WTC11 (cell line): ENCODE measurements at regions not wholly inside any gene's neighbourhood (a gene's known extent, or its start where the extent isn't known, plus 50 kb on each side); places are given as distances from the start of the nearest gene placed in this dataset.
"Not testable (repeated sequence)": the region's sequence is repeated elsewhere in the genome, so short reads cannot be mapped to it uniquely, and the experiment has no call there.

ENCODE experiments used
- ATAC-seq: fragments of 200-7000 bp; cut with Tn5 transposase; 2 replicates; pipeline ENCODE4 v1.10.0; 2021; ENCODE audit warnings: mild to moderate bottlenecking, moderate library complexity
- CTCF ChIA-PET: fragments of 300-600 bp; sonication (Branson Sonifier 250); formaldehyde crosslinking; loops from one replicate; lab custom pipeline; 2021; ENCODE audit warnings: antibody characterized with exemption; lab: Charles Lee
- POLR2A ChIA-PET: fragments of 350-600 bp; sonication (Branson Sonifier 250); formaldehyde crosslinking; loops from one replicate; lab custom pipeline; 2021; ENCODE audit warnings: antibody characterized with exemption; lab: Charles Lee
- DNase-seq: peaks from one replicate; pipeline ENCODE4 v3.0.0; 2021; ENCODE audit warnings: low spot score
- H3K27ac Mint-ChIP-seq: 2 replicates; pipeline ENCODE4 v1.8.0; 2021; ENCODE audit warnings: mixed read lengths
- H3K27me3 Mint-ChIP-seq: 2 replicates; pipeline ENCODE4 v1.8.0; 2021; ENCODE audit warnings: low read depth, mild to moderate bottlenecking, moderate library complexity, mixed read lengths
- H3K36me3 Mint-ChIP-seq: 2 replicates; pipeline ENCODE4 v1.8.0; 2021; ENCODE audit warnings: mixed read lengths
- H3K4me1 Mint-ChIP-seq: 2 replicates; pipeline ENCODE4 v1.8.0; 2022; ENCODE audit warnings: mixed read lengths
- H3K4me3 Mint-ChIP-seq: 2 replicates; pipeline ENCODE4 v1.8.0; 2021; ENCODE audit warnings: mild to moderate bottlenecking, moderate library complexity, mixed read lengths
- H3K9me3 Mint-ChIP-seq: 2 replicates; pipeline ENCODE4 v1.8.0; 2021; ENCODE audit warnings: mixed read lengths
- CDX4 ChIP-seq: fragments of 250-450 bp; sonication (Bioruptor Pico); IDR thresholded peaks from 2 replicates; pipeline ENCODE4 v1.9.0; 2021; ENCODE audit warnings: moderate library complexity, mild to moderate bottlenecking, inconsistent platforms, borderline replicate concordance
- ELF4 ChIP-seq: sonication (generic); formaldehyde crosslinking; IDR thresholded peaks from 2 replicates; pipeline ENCODE4 v1.8.1; 2022; ENCODE audit warnings: low read depth, mild to moderate bottlenecking, moderate library complexity, missing genetic modification reagents
- EMX1 ChIP-seq: fragments of 250-450 bp; sonication (Bioruptor Pico); IDR thresholded peaks from 2 replicates; pipeline ENCODE4 v1.8.0; 2021; ENCODE audit warnings: mild to moderate bottlenecking
- IRF1 ChIP-seq: sonication (generic); formaldehyde crosslinking; IDR thresholded peaks from 2 replicates; pipeline ENCODE4 v1.8.0; 2023; ENCODE audit warnings: missing genetic modification reagents
- IRF2 ChIP-seq: sonication (generic); formaldehyde crosslinking; IDR thresholded peaks from 2 replicates; pipeline ENCODE4 v1.8.0; 2022; ENCODE audit warnings: low read depth, missing genetic modification reagents, borderline replicate concordance
- JAZF1 ChIP-seq: fragments of 250-450 bp; sonication (Bioruptor Pico); IDR thresholded peaks from 2 replicates; pipeline ENCODE4 v1.9.0; 2021; ENCODE audit warnings: moderate library complexity, mild to moderate bottlenecking, inconsistent platforms
- MXD4 ChIP-seq: fragments of 250-450 bp; sonication (Bioruptor Pico); IDR thresholded peaks from 2 replicates; pipeline ENCODE4 v1.8.0; 2021; ENCODE audit warnings: mild to moderate bottlenecking, moderate library complexity, borderline replicate concordance
- NFYB ChIP-seq: sonication (generic); formaldehyde crosslinking; conservative IDR thresholded peaks from 2 replicates; pipeline ENCODE4 v1.8.0; 2022; ENCODE audit warnings: low read depth, missing genetic modification reagents
- PRRX2 ChIP-seq: fragments of 250-450 bp; sonication (Bioruptor Pico); IDR thresholded peaks from 2 replicates; pipeline ENCODE4 v1.8.0; 2021; ENCODE audit warnings: mild to moderate bottlenecking
- SMAD3 ChIP-seq: sonication (generic); formaldehyde crosslinking; IDR thresholded peaks from 2 replicates; pipeline ENCODE4 v1.8.0; 2022; ENCODE audit warnings: missing genetic modification reagents, mild to moderate bottlenecking, borderline replicate concordance
- TCF7 ChIP-seq: sonication (generic); formaldehyde crosslinking; IDR thresholded peaks from 2 replicates; pipeline ENCODE4 v1.8.0; 2022; ENCODE audit warnings: mild to moderate bottlenecking, low read depth, missing genetic modification reagents, moderate library complexity
- TEAD1 ChIP-seq: sonication (generic); formaldehyde crosslinking; IDR thresholded peaks from 2 replicates; pipeline ENCODE4 v1.8.0; 2022; ENCODE audit warnings: mild to moderate bottlenecking, missing genetic modification reagents
- TF ChIP-seq, protein P1 (sequence below): sonication (generic); formaldehyde crosslinking; conservative IDR thresholded peaks from 2 replicates; pipeline ENCODE4 v1.8.1; 2022; ENCODE audit warnings: mild to moderate bottlenecking, missing genetic modification reagents
- TF ChIP-seq, protein P2 (sequence below): sonication (generic); formaldehyde crosslinking; IDR thresholded peaks from 2 replicates; pipeline ENCODE4 v1.8.1; 2023; ENCODE audit warnings: mild to moderate bottlenecking, missing genetic modification reagents
- TF ChIP-seq, protein P3 (sequence below): sonication (generic); formaldehyde crosslinking; conservative IDR thresholded peaks from 2 replicates; pipeline ENCODE4 v1.8.1; 2023; ENCODE audit warnings: mild to moderate bottlenecking, low read depth, missing genetic modification reagents, moderate library complexity
- TF ChIP-seq, protein P4 (sequence below): fragments of 250-450 bp; sonication (Bioruptor Pico); IDR thresholded peaks from 2 replicates; pipeline ENCODE4 v1.9.0; 2021; ENCODE audit warnings: mild to moderate bottlenecking
- TF ChIP-seq, protein P5 (sequence below): sonication (generic); formaldehyde crosslinking; IDR thresholded peaks from 2 replicates; pipeline ENCODE4 v1.8.1; 2022; ENCODE audit warnings: missing genetic modification reagents, borderline replicate concordance

DNA sequence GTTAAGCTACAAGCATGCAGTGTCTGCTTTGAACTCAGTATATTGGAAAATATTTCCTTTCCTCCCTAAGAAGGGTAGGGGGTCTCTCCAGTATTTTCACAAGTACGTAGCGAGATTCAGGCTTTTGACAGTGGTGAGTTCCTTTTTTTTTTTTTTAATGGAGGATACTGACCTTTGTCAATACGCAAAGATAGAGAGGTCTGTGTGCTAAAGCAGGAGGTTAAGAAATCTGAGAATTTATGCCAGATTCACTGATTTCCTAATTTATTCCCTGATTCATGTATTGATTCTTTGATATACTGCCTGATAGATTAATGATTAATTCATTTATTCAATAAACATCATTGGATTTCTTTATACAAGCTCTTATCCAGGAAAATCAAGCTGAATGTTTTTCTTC is 106.7 kb upstream of the CADM1 start:
- ChIA-PET POLR2A (no interaction called here), CTCF (no interaction called here)

DNA sequence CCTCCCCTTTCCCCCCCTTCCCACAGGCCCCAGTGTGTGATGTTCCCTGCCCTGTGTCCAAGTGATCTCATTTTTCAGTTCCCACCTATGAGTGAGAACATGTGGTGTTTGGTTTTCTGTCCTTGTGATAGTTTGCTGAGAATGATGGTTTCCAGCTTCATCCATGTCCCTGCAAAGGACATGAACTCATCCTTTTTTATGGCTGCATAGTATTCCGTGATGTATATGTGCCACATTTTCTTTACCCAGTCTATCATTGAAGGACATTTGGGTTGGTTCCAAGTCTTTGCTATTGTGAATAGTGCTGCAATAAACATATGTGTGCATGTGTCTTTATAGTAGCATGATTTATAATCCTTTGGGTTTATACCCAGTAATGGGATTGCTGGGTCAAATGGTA is 106.0 kb upstream of the CADM1 start:
- H3K27ac Mint-ChIP-seq, H3K9me3 Mint-ChIP-seq, CTCF ChIA-PET, ATAC-seq, DNase-seq, H3K36me3 Mint-ChIP-seq, H3K27me3 Mint-ChIP-seq, POLR2A ChIA-PET, H3K4me3 Mint-ChIP-seq: not testable (repeated sequence)
- H3K4me1 Mint-ChIP-seq = peaks cover 25% of the 10 kb centered on the region

More for the DNA sequence above, 106.7 kb upstream of the CADM1 start:
- Mint-ChIP-seq H3K27me3 (peaks cover 7% of the 10 kb centered on the region), H3K36me3 (no peaks in the 10 kb centered on the region)
- no peak for TF ChIP-seq NFYB
- no peak for TF ChIP-seq EMX1
- no peak for TF ChIP-seq TEAD1 (CRISPR knock-in tag)
- no peak for TF ChIP-seq IRF1
- no peak for TF ChIP-seq CDX4
- TF ChIP-seq, all 79 proteins: peak for 0
- H3K4me3 Mint-ChIP-seq = no peak overlapping the region
- peaks cover 25% of the 10 kb centered on the region for H3K4me1 Mint-ChIP-seq
- DNase-seq (no peak), ATAC-seq (no peak)
- H3K9me3 Mint-ChIP-seq = no peaks in the 10 kb centered on the region
- H3K27ac Mint-ChIP-seq = no peak overlapping the region

- ATAC-seq (no peak), DNase-seq (no peak)
- Mint-ChIP-seq H3K4me3 (no peak overlapping the region), H3K9me3 (no peaks in the 10 kb centered on the region), H3K27ac (no peak overlapping the region), H3K36me3 (no peaks in the 10 kb centered on the region), H3K27me3 (peaks cover 7% of the 10 kb centered on the region), H3K4me1 (peaks cover 25% of the 10 kb centered on the region)
- ChIA-PET POLR2A (no interaction called here), CTCF (no interaction called here)
- TF ChIP-seq, protein P1, sequence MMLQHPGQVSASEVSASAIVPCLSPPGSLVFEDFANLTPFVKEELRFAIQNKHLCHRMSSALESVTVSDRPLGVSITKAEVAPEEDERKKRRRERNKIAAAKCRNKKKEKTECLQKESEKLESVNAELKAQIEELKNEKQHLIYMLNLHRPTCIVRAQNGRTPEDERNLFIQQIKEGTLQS (CRISPR knock-in tag) = no peak
- no peak for TF ChIP-seq TCF7 (CRISPR knock-in tag)
- TF ChIP-seq PRRX2 = no peak
- TF ChIP-seq, protein P2, sequence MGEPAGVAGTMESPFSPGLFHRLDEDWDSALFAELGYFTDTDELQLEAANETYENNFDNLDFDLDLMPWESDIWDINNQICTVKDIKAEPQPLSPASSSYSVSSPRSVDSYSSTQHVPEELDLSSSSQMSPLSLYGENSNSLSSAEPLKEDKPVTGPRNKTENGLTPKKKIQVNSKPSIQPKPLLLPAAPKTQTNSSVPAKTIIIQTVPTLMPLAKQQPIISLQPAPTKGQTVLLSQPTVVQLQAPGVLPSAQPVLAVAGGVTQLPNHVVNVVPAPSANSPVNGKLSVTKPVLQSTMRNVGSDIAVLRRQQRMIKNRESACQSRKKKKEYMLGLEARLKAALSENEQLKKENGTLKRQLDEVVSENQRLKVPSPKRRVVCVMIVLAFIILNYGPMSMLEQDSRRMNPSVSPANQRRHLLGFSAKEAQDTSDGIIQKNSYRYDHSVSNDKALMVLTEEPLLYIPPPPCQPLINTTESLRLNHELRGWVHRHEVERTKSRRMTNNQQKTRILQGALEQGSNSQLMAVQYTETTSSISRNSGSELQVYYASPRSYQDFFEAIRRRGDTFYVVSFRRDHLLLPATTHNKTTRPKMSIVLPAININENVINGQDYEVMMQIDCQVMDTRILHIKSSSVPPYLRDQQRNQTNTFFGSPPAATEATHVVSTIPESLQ (CRISPR knock-in tag) = no peak
- no peak for TF ChIP-seq SMAD3 (CRISPR knock-in tag)
- TF ChIP-seq IRF2 (CRISPR knock-in tag) = no peak
These were observed 104.8 kb upstream of the CADM1 start for GRCh38 chr11:115608976-115609375.

DNA sequence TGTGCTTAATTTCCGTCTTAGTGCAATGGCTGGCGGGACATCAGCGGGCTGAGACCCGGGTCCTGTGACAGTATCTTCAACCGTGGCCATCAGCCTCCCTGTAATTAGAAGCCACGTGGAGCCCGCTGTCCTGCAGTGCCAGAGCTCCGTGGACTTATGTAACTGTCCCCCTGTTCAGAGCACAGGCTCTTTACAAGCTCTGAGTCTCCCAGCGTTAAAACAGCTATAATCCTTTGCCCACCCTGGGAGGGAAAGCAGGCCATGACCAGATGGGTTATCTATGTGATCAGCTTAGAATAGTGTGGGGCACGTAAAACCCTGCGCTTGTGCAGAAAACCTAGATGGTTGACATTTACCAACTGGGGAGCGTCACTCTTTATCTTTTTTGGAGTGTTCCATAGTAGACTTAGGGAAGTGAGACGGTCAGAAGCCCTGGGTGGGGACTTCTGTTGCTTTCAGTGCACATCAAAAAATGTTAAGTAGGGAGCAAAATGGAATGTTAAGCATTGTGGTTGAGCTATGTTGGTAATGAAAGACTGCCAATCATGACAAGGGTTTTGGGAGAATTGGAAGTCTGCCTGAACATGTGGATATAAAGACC is 103.5 kb upstream of the CADM1 start:
- H3K9me3 Mint-ChIP-seq = no peaks in the 10 kb centered on the region
- ChIA-PET POLR2A (no interaction called here), CTCF (interaction anchor here (0.7 kb wide), 1 partner anchor 786 kb away, joined by 4 read pairs; no protein-coding TSS in a partner anchor)
- peaks cover 3% of the 10 kb centered on the region; the same call in 1 of the 2 replicates for H3K27me3 Mint-ChIP-seq
- H3K4me3 Mint-ChIP-seq = no peak overlapping the region
- DNase-seq = no peak
- peaks cover 19% of the 10 kb centered on the region for H3K4me1 Mint-ChIP-seq
- no peaks in the 10 kb centered on the region for H3K36me3 Mint-ChIP-seq
- H3K27ac Mint-ChIP-seq = no peak overlapping the region
- ATAC-seq = no peak
- TF ChIP-seq JAZF1 (no peak), ELF4 (CRISPR knock-in tag) (no peak), EMX1 (no peak), MXD4 (CRISPR knock-in tag) (no peak)
- TF ChIP-seq, protein P3, sequence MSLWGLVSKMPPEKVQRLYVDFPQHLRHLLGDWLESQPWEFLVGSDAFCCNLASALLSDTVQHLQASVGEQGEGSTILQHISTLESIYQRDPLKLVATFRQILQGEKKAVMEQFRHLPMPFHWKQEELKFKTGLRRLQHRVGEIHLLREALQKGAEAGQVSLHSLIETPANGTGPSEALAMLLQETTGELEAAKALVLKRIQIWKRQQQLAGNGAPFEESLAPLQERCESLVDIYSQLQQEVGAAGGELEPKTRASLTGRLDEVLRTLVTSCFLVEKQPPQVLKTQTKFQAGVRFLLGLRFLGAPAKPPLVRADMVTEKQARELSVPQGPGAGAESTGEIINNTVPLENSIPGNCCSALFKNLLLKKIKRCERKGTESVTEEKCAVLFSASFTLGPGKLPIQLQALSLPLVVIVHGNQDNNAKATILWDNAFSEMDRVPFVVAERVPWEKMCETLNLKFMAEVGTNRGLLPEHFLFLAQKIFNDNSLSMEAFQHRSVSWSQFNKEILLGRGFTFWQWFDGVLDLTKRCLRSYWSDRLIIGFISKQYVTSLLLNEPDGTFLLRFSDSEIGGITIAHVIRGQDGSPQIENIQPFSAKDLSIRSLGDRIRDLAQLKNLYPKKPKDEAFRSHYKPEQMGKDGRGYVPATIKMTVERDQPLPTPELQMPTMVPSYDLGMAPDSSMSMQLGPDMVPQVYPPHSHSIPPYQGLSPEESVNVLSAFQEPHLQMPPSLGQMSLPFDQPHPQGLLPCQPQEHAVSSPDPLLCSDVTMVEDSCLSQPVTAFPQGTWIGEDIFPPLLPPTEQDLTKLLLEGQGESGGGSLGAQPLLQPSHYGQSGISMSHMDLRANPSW (CRISPR knock-in tag) = no peak
- TF ChIP-seq, protein P4, sequence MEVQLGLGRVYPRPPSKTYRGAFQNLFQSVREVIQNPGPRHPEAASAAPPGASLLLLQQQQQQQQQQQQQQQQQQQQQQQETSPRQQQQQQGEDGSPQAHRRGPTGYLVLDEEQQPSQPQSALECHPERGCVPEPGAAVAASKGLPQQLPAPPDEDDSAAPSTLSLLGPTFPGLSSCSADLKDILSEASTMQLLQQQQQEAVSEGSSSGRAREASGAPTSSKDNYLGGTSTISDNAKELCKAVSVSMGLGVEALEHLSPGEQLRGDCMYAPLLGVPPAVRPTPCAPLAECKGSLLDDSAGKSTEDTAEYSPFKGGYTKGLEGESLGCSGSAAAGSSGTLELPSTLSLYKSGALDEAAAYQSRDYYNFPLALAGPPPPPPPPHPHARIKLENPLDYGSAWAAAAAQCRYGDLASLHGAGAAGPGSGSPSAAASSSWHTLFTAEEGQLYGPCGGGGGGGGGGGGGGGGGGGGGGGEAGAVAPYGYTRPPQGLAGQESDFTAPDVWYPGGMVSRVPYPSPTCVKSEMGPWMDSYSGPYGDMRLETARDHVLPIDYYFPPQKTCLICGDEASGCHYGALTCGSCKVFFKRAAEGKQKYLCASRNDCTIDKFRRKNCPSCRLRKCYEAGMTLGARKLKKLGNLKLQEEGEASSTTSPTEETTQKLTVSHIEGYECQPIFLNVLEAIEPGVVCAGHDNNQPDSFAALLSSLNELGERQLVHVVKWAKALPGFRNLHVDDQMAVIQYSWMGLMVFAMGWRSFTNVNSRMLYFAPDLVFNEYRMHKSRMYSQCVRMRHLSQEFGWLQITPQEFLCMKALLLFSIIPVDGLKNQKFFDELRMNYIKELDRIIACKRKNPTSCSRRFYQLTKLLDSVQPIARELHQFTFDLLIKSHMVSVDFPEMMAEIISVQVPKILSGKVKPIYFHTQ (CRISPR knock-in tag) = no peak
- TF ChIP-seq, protein P5, sequence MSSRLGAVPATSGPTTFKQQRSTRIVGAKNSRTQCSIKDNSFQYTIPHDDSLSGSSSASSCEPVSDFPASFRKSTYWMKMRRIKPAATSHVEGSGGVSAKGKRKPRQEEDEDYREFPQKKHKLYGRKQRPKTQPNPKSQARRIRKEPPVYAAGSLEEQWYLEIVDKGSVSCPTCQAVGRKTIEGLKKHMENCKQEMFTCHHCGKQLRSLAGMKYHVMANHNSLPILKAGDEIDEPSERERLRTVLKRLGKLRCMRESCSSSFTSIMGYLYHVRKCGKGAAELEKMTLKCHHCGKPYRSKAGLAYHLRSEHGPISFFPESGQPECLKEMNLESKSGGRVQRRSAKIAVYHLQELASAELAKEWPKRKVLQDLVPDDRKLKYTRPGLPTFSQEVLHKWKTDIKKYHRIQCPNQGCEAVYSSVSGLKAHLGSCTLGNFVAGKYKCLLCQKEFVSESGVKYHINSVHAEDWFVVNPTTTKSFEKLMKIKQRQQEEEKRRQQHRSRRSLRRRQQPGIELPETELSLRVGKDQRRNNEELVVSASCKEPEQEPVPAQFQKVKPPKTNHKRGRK (CRISPR knock-in tag) = no peak
